GM12892 (cell line): ENCODE measurements at regions not wholly inside any gene's neighbourhood (a gene's known extent, or its start where the extent isn't known, plus 50 kb on each side); places are given as distances from the start of the nearest gene placed in this dataset.

Source experiments
- POLR2A ChIP-seq: IDR thresholded peaks from 2 replicates; pipeline ENCODE4 v1.6.1; 2011; ENCODE audit warnings: low read depth, low read length, control low read depth
- POLR2AphosphoS5 ChIP-seq: IDR thresholded peaks from 2 replicates; pipeline ENCODE4 v1.6.1; 2011; ENCODE audit warnings: low read depth, low read length, control low read depth

GRCh38 chr21:23578027-23578426, 2029.3 kb downstream of the MRPL39 start:
- TF ChIP-seq POLR2A (no peak), POLR2AphosphoS5 (no peak)
